ENCODE measurements at regions not wholly inside any gene's neighbourhood (a gene's known extent, or its start where the extent isn't known, plus 50 kb on each side); places are given as distances from the start of the nearest gene placed in this dataset.
A peak's percentile ranks its signal among the peaks of the same experiment; 100 is the strongest.

GRCh38 chrX:110432091-110432905 is 73.7 kb downstream of the RTL9 start:
- peak; percentile 35 for DNase-seq

GRCh38 chrX:110432906-110433215 is 74.2 kb downstream of the RTL9 start:
- DNase-seq, result peak; percentile 8

- no peak for DNase-seq
Measured at GRCh38 chrX:110435196-110435595, 76.5 kb downstream of the RTL9 start.

- no peak for DNase-seq
Measured at GRCh38 chrX:110436523-110436922, 77.9 kb downstream of the RTL9 start.

GRCh38 chrX:110437686-110438085 is 79.0 kb downstream of the RTL9 start:
- DNase-seq, result no peak

- no peak for DNase-seq
Measured at GRCh38 chrX:110440016-110440805, 81.6 kb downstream of the RTL9 start.

GRCh38 chrX:110442635-110443034 is 84.0 kb downstream of the RTL9 start:
- no peak for DNase-seq

- no peak for DNase-seq
Measured at GRCh38 chrX:110444996-110445395, 86.3 kb downstream of the RTL9 start.

- no peak for DNase-seq
Measured at GRCh38 chrX:110448459-110448858, 89.8 kb downstream of the RTL9 start.

GRCh38 chrX:110449312-110449711 is 90.7 kb downstream of the RTL9 start:
- DNase-seq, result no peak

- peak; percentile 52 for DNase-seq
Measured at GRCh38 chrX:110450050-110450449, 91.4 kb downstream of the RTL9 start.

GRCh38 chrX:110454336-110454735 is 95.7 kb downstream of the RTL9 start:
- no peak for DNase-seq

- DNase-seq, result no peak
Measured at GRCh38 chrX:110462957-110463356, 104.3 kb downstream of the RTL9 start.

- DNase-seq, result no peak
Measured at GRCh38 chrX:110466790-110467189, 108.1 kb downstream of the RTL9 start.

- no peak for DNase-seq
Measured at GRCh38 chrX:110472265-110472664, 113.6 kb downstream of the RTL9 start.

- no peak for DNase-seq
Measured at GRCh38 chrX:110477593-110478228, 119.1 kb downstream of the RTL9 start.

GRCh38 chrX:110491846-110492620 is 133.4 kb downstream of the RTL9 start:
- DNase-seq, result no peak

- DNase-seq, result no peak
Measured at GRCh38 chrX:110504947-110505346, 146.3 kb downstream of the RTL9 start.

- DNase-seq, result no peak
Measured at GRCh38 chrX:110509755-110510532, 151.3 kb downstream of the RTL9 start.

- no peak for DNase-seq
Measured at GRCh38 chrX:110511238-110511637, 152.6 kb downstream of the RTL9 start.

GRCh38 chrX:110512341-110512740 is 153.7 kb downstream of the RTL9 start:
- DNase-seq, result no peak

- DNase-seq, result no peak
Measured at GRCh38 chrX:110514509-110514908, 155.9 kb downstream of the RTL9 start.

Data from NCI-H1694 treated with DMSO at 0.1 percent for 48 hours (cell line).